PC-3 (cell line): ENCODE measurements at regions not wholly inside any gene's neighbourhood (a gene's known extent, or its start where the extent isn't known, plus 50 kb on each side); places are given as distances from the start of the nearest gene placed in this dataset.

Source experiments
- ATAC-seq: fragments of 200-7000 bp; cut with Tn5 transposase; 2 replicates; pipeline ENCODE4 v1.9.1; 2020; ENCODE audit warnings: mild to moderate bottlenecking, moderate library complexity
- BruUV-seq: library from RNA; stranded (reverse); fragments of 400-500 nt; replicated peaks from 2 replicates; lab custom pipeline; 2021; lab: Mats Ljungman, UMichigan
- CTCF ChIA-PET: fragments of 300-600 bp; sonication (Branson Sonifier 250); formaldehyde crosslinking; loops from one replicate; lab custom pipeline; 2022; ENCODE audit warnings: antibody characterized with exemption; lab: Charles Lee
- POLR2A ChIA-PET: fragments of 300-600 bp; sonication (Branson Sonifier 250); formaldehyde crosslinking; loops from one replicate; lab custom pipeline; 2022; ENCODE audit warnings: antibody characterized with exemption; ENCODE audit not compliant: unreplicated experiment; lab: Charles Lee
- DNase-seq: peaks from one replicate; pipeline ENCODE4 v3.0.0-alpha.2; 2015
- H2AFZ ChIP-seq: fragments of 300-600 bp; sonication (generic); 2 replicates; pipeline ENCODE4 v1.6.0; 2016; ENCODE audit warnings: antibody characterized with exemption, low read length
- H3F3A ChIP-seq: fragments of 300-600 bp; sonication (generic); one replicate; pipeline ENCODE4 v1.6.0; 2017; ENCODE audit warnings: antibody characterized with exemption, low read length, control low read depth, mild to moderate bottlenecking; ENCODE audit not compliant: unreplicated experiment
- H3K27ac ChIP-seq: fragments of 300-600 bp; sonication (generic); 2 replicates; pipeline ENCODE4 v1.5.1; 2016; ENCODE audit warnings: mild to moderate bottlenecking, low read length
- H3K27me3 ChIP-seq: fragments of 300-600 bp; sonication (generic); 2 replicates; pipeline ENCODE4 v1.6.1; 2016; ENCODE audit warnings: low read length, mixed read lengths
- H3K36me3 ChIP-seq: fragments of 300-600 bp; sonication (generic); 2 replicates; pipeline ENCODE4 v1.6.1; 2016; ENCODE audit warnings: low read depth, mixed run types, low read length, mixed read lengths
- H3K4me1 ChIP-seq: fragments of 300-600 bp; sonication (generic); 2 replicates; pipeline ENCODE4 v1.5.1; 2016; ENCODE audit warnings: low read length; ENCODE audit not compliant: insufficient read depth
- H3K4me2 ChIP-seq: fragments of 300-600 bp; sonication (generic); 2 replicates; pipeline ENCODE4 v1.6.0; 2016; ENCODE audit warnings: low read length
- H3K4me3 ChIP-seq: fragments of 300-600 bp; sonication (generic); 2 replicates; pipeline ENCODE4 v1.5.1; 2016; ENCODE audit warnings: mild to moderate bottlenecking, low read length, mixed read lengths
- H3K79me2 ChIP-seq: fragments of 300-600 bp; sonication (generic); 2 replicates; pipeline ENCODE4 v1.6.1; 2017; ENCODE audit warnings: low read length, mixed read lengths
- H3K9ac ChIP-seq: fragments of 300-600 bp; sonication (generic); 2 replicates; pipeline ENCODE4 v1.6.0; 2016; ENCODE audit warnings: mild to moderate bottlenecking, low read length
- H3K9me2 ChIP-seq: fragments of 300-600 bp; sonication (generic); replicated peaks from 2 replicates; pipeline ENCODE4 v1.6.1; 2016; ENCODE audit warnings: mixed run types, low read length, mixed read lengths
- H3K9me3 ChIP-seq: fragments of 300-600 bp; sonication (generic); 2 replicates; pipeline ENCODE4 v1.6.1; 2016; ENCODE audit warnings: low read length, mixed read lengths
- H4K20me1 ChIP-seq: fragments of 300-600 bp; sonication (generic); 2 replicates; pipeline ENCODE4 v1.6.1; 2016; ENCODE audit warnings: low read length, mixed read lengths
- EZH2 ChIP-seq: fragments of 300-600 bp; sonication (generic); IDR thresholded peaks from one replicate; pipeline ENCODE4 v1.6.1; 2017; ENCODE audit warnings: antibody characterized with exemption, mild to moderate bottlenecking, low read length; ENCODE audit not compliant: unreplicated experiment
- EZH2phosphoT487 ChIP-seq: fragments of 300-600 bp; sonication (generic); IDR thresholded peaks from 2 replicates; pipeline ENCODE4 v1.6.1; 2018; ENCODE audit warnings: mild to moderate bottlenecking, antibody characterized with exemption, low read length, borderline replicate concordance
- intact Hi-C: fragments of 100-400 bp; cut with micrococcal nuclease; formaldehyde crosslinking; loops from 2 replicates; pipeline ENCODE4 v1.9.0; 2023
- TF ChIP-seq, protein P1 (sequence below): fragments of 300-600 bp; sonication (generic); conservative IDR thresholded peaks from 2 replicates; pipeline ENCODE4 v1.5.1; 2017; ENCODE audit warnings: antibody characterized with exemption, low read depth, mild to moderate bottlenecking, low read length

DNA sequence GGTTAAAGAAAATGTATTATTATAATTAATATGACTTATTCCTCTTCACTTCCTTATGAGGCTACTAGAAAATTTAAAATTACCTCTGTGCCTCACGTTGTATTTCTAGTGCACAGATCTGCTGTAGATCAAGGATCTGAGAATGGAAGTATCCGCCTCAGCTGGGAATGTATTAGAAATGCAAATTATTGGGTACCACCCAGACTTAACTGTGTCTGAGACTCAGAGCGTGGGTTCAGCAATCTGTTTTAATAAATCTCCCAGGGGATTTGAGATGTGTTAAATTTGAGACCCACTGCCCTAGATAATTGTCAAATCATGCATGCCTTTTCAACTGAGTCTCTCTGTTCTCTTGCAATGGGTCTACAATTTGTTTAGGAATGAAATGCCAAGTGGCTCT lies 658.0 kb upstream of the NOX3 start:
- no peaks in the 10 kb centered on the region for H3K36me3 ChIP-seq
- H2AFZ ChIP-seq = no peak overlapping the region
- no peak overlapping the region for H3K9ac ChIP-seq
- no peaks in the 10 kb centered on the region for H4K20me1 ChIP-seq
- H3K27ac ChIP-seq = no peak overlapping the region
- ChIA-PET CTCF (no interaction called here), POLR2A (no interaction called here)
- H3K4me2 ChIP-seq = no peak overlapping the region
- H3K9me3 ChIP-seq = no peaks in the 10 kb centered on the region
- no peaks in the 10 kb centered on the region for H3K4me1 ChIP-seq
- H3F3A ChIP-seq = no peaks in the 10 kb centered on the region
- no peak for DNase-seq
- no peaks in the 10 kb centered on the region for H3K27me3 ChIP-seq
- ATAC-seq = no peak
- BruUV-seq = no TSS peak
- no peaks in the 10 kb centered on the region; the same call in 1 of the 2 replicates for H3K9me2 ChIP-seq
- TF ChIP-seq EZH2phosphoT487 (no peak), EZH2 (no peak)
- TF ChIP-seq, protein P1, sequence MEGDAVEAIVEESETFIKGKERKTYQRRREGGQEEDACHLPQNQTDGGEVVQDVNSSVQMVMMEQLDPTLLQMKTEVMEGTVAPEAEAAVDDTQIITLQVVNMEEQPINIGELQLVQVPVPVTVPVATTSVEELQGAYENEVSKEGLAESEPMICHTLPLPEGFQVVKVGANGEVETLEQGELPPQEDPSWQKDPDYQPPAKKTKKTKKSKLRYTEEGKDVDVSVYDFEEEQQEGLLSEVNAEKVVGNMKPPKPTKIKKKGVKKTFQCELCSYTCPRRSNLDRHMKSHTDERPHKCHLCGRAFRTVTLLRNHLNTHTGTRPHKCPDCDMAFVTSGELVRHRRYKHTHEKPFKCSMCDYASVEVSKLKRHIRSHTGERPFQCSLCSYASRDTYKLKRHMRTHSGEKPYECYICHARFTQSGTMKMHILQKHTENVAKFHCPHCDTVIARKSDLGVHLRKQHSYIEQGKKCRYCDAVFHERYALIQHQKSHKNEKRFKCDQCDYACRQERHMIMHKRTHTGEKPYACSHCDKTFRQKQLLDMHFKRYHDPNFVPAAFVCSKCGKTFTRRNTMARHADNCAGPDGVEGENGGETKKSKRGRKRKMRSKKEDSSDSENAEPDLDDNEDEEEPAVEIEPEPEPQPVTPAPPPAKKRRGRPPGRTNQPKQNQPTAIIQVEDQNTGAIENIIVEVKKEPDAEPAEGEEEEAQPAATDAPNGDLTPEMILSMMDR = no peak
- intact Hi-C loops = no loop called here
- H3K79me2 ChIP-seq = no peaks in the 10 kb centered on the region
- H3K4me3 ChIP-seq = no peak overlapping the region

DNA sequence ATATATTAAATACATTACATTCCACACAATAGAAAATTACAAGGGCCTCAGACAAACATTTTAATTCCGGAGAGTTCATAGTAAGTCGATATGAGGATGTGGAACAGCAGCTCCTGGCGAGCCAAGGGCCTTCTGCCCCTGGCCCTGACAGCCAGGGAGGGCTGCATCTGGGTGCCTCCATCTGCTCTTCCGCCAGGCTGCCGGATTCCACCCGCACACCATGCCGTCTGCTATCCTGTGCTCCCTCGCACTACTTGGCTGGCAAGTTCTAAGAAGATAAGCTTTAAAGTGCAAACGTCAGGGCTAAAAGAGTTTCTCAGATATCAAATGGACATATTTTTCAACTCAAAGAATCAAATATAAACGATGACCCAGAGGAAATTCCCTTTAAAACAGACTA lies 656.3 kb upstream of the NOX3 start:
- no peak overlapping the region for H3K9ac ChIP-seq
- H3K4me2 ChIP-seq = no peak overlapping the region
- TF ChIP-seq EZH2phosphoT487 = no peak
- TF ChIP-seq, protein P1 = no peak
- no peak for TF ChIP-seq EZH2
- no peak for DNase-seq
- ATAC-seq = no peak
- no peaks in the 10 kb centered on the region; the same call in 1 of the 2 replicates for H3K9me2 ChIP-seq
- no peaks in the 10 kb centered on the region for H3K9me3 ChIP-seq
- no TSS peak for BruUV-seq
- no peaks in the 10 kb centered on the region for H3K4me1 ChIP-seq
- ChIA-PET CTCF (no interaction called here), POLR2A (no interaction called here)
- no peaks in the 10 kb centered on the region for H4K20me1 ChIP-seq
- H3K79me2 ChIP-seq = no peaks in the 10 kb centered on the region
- H3K27ac ChIP-seq = no peak overlapping the region
- intact Hi-C loops = no loop called here
- H3K27me3 ChIP-seq = no peaks in the 10 kb centered on the region
- H3F3A ChIP-seq = no peaks in the 10 kb centered on the region
- no peak overlapping the region for H3K4me3 ChIP-seq
- H3K36me3 ChIP-seq = no peaks in the 10 kb centered on the region
- no peak overlapping the region for H2AFZ ChIP-seq

DNA sequence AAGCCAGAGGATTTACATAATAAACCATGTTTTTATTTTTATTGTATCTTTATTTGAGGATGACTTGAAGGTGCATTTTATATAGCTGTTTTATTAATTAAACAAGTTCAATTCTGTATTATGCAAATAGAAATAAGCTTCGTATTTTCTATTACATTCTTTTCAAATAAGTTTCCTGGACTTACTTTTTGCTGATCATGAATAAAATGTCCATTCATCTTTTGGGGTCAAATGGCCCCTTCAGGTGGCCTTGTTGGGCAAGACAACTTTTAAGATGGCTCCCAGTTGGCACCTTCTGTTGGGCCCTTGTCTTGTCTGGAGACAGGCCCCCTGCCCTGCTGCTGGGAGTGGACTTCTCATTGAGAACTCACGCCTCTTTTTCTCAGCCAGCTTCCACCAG lies 654.6 kb upstream of the NOX3 start:
- Histone ChIP-seq H3K27me3 (no peaks in the 10 kb centered on the region), H3K36me3 (no peaks in the 10 kb centered on the region), H3K27ac (no peak overlapping the region), H3K9me2 (no peaks in the 10 kb centered on the region; the same call in 1 of the 2 replicates), H3K4me2 (no peak overlapping the region), H4K20me1 (no peaks in the 10 kb centered on the region), H3K9ac (no peak overlapping the region), H3F3A (no peaks in the 10 kb centered on the region), H3K4me3 (no peak overlapping the region), H3K9me3 (no peaks in the 10 kb centered on the region), H2AFZ (no peak overlapping the region), H3K79me2 (no peaks in the 10 kb centered on the region), H3K4me1 (no peaks in the 10 kb centered on the region)
- intact Hi-C loops = no loop called here
- ATAC-seq (no peak), DNase-seq (no peak)
- POLR2A ChIA-PET = no interaction called here
- BruUV-seq = no TSS peak
- TF ChIP-seq EZH2 (no peak), EZH2phosphoT487 (no peak)
- TF ChIP-seq, protein P1 = no peak
- CTCF ChIA-PET = no interaction called here
